Thyroid gland (tissue), 4 donors: ENCODE measurements at regions not wholly inside any gene's neighbourhood (a gene's known extent, or its start where the extent isn't known, plus 50 kb on each side); places are given as distances from the start of the nearest gene placed in this dataset.

Experiments
- CTCF ChIP-seq, 6 experiments: fragments of 200-600 bp in 3 of 6; fragments of 450-650 bp in 3 of 6; sonication (generic) in 3 of 6; IDR thresholded peaks; one replicate each; pipeline ENCODE4 v1.5.1; 2016 to 2019; ENCODE audit warnings: antibody characterized with exemption in 6 of 6, mild to moderate bottlenecking in 2 of 6, inconsistent platforms in 1 of 6, moderate library complexity in 1 of 6
- POLR2A ChIP-seq, 2 donors: fragments of 450-650 bp; IDR thresholded peaks; one replicate each; pipeline ENCODE4 v1.6.1; 2017; ENCODE audit warnings: antibody characterized with exemption in 2 of 2, mild to moderate bottlenecking in 2 of 2, moderate library complexity in 1 of 2

- TF ChIP-seq CTCF (IDR thresholded peaks at IDR 0.05) (no peak), POLR2A (IDR thresholded peaks at IDR 0.05) (no peak)
Observed at GRCh38 chr1:208536212-208536611, 292.0 kb upstream of the PLXNA2 start.
